ENCODE measurements at regions not wholly inside any gene's neighbourhood (a gene's known extent, or its start where the extent isn't known, plus 50 kb on each side); places are given as distances from the start of the nearest gene placed in this dataset.

- intact Hi-C loops (cut with micrococcal nuclease), result no loop called here
- no peaks in the 10 kb centered on the region for H3K4me1 Mint-ChIP-seq
- no peak overlapping the region for H3K4me3 Mint-ChIP-seq
- WGBS (ENCODE audit: insufficient coverage), result 92% methylated on average over 2 of the region's 4 CpGs
- Histone ChIP-seq H2AFZ (ENCODE audit: insufficient read depth, low read depth, low read length, poor library complexity, severe bottlenecking) (no peak overlapping the region), H3K4me2 (replicated peaks; ENCODE audit: low read depth, low read length, poor library complexity, severe bottlenecking) (no peak overlapping the region), H3K4me1 (ENCODE audit: control insufficient read depth in 2 of 2, insufficient read depth in 2 of 2, low read length in 2 of 2) (no peaks in the 10 kb centered on the region), H3K9ac (ENCODE audit: low read length) (no peak overlapping the region), H3K9me3 (ENCODE audit: control extremely low read depth in 1 of 3, control insufficient read depth in 2 of 3, insufficient read depth in 1 of 3, low read length in 2 of 3) (no peaks in the 10 kb centered on the region), H3K4me3 (ENCODE audit: control extremely low read depth in 1 of 5, extremely low read depth in 1 of 5, insufficient read depth in 1 of 5, low read depth in 2 of 5, low read length in 4 of 5) (no peak overlapping the region), H4K20me1 (ENCODE audit: control insufficient read depth, insufficient read depth, low read length, poor library complexity, severe bottlenecking) (no peaks in the 10 kb centered on the region), H3K27ac (ENCODE audit: low read length in 2 of 2) (no peak overlapping the region), H3K36me3 (replicated peaks in 1 of 2; ENCODE audit: control extremely low read depth in 1 of 2, control insufficient read depth in 1 of 2, extremely low read depth in 1 of 2, insufficient read depth in 2 of 2, low read length in 1 of 2) (no peaks in the 10 kb centered on the region), H3K27me3 (replicated peaks in 1 of 4; ENCODE audit: control extremely low read depth in 1 of 4, control insufficient read depth in 3 of 4, insufficient read depth in 4 of 4, low read length in 3 of 4) (peaks cover 0 to 4% (median 0%) of the 10 kb centered on the region in 4 experiments), H3K79me2 (ENCODE audit: control insufficient read depth, insufficient read depth, low read length) (no peaks in the 10 kb centered on the region)
- no peak overlapping the region for H3K27ac Mint-ChIP-seq
- ChIA-PET POLR2A (no interaction called here), CTCF (no interaction called here)
- H3K27me3 Mint-ChIP-seq, result peaks cover 7% of the 10 kb centered on the region
- TF ChIP-seq EZH2 (IDR thresholded peaks at IDR 0.05; ENCODE audit: borderline replicate concordance, insufficient read depth, low read depth, low read length, poor library complexity, severe bottlenecking) (no peak), CTCF (IDR thresholded peaks at IDR 0.05) (no peak)
- ATAC-seq (ENCODE audit: low read depth) (no peak), DNase-seq (no peak)
- H3K9me3 Mint-ChIP-seq (ENCODE audit: insufficient read depth), result no peaks in the 10 kb centered on the region
Measured at GRCh38 chrX:12042615-12043014, 95.7 kb upstream of the FRMPD4 start.

- WGBS (ENCODE audit: insufficient coverage), result no CpG with 5 or more reads among the region's 1 CpG
- Histone ChIP-seq H3K27me3 (replicated peaks in 1 of 4; ENCODE audit: control extremely low read depth in 1 of 4, control insufficient read depth in 3 of 4, insufficient read depth in 4 of 4, low read length in 3 of 4) (no peaks in the 10 kb centered on the region), H3K4me1 (ENCODE audit: control insufficient read depth in 2 of 2, insufficient read depth in 2 of 2, low read length in 2 of 2) (no peaks in the 10 kb centered on the region), H3K27ac (ENCODE audit: low read length in 2 of 2) (no peak overlapping the region), H3K79me2 (ENCODE audit: control insufficient read depth, insufficient read depth, low read length) (no peaks in the 10 kb centered on the region), H2AFZ (ENCODE audit: insufficient read depth, low read depth, low read length, poor library complexity, severe bottlenecking) (no peak overlapping the region), H3K9me3 (ENCODE audit: control extremely low read depth in 1 of 3, control insufficient read depth in 2 of 3, insufficient read depth in 1 of 3, low read length in 2 of 3) (no peaks in the 10 kb centered on the region), H3K4me2 (replicated peaks; ENCODE audit: low read depth, low read length, poor library complexity, severe bottlenecking) (no peak overlapping the region), H4K20me1 (ENCODE audit: control insufficient read depth, insufficient read depth, low read length, poor library complexity, severe bottlenecking) (no peaks in the 10 kb centered on the region), H3K36me3 (replicated peaks in 1 of 2; ENCODE audit: control extremely low read depth in 1 of 2, control insufficient read depth in 1 of 2, extremely low read depth in 1 of 2, insufficient read depth in 2 of 2, low read length in 1 of 2) (no peaks in the 10 kb centered on the region), H3K4me3 (ENCODE audit: control extremely low read depth in 1 of 5, extremely low read depth in 1 of 5, insufficient read depth in 1 of 5, low read depth in 2 of 5, low read length in 4 of 5) (no peak overlapping the region), H3K9ac (ENCODE audit: low read length) (no peak overlapping the region)
- Mint-ChIP-seq H3K27me3 (peaks cover 2% of the 10 kb centered on the region), H3K9me3 (ENCODE audit: insufficient read depth) (no peaks in the 10 kb centered on the region), H3K4me1 (no peaks in the 10 kb centered on the region), H3K27ac (no peak overlapping the region), H3K4me3 (no peak overlapping the region)
- ChIA-PET POLR2A (no interaction called here), CTCF (no interaction called here)
- ATAC-seq (ENCODE audit: low read depth), result no peak
- DNase-seq, result no peak
- TF ChIP-seq EZH2 (IDR thresholded peaks at IDR 0.05; ENCODE audit: borderline replicate concordance, insufficient read depth, low read depth, low read length, poor library complexity, severe bottlenecking) (no peak), CTCF (IDR thresholded peaks at IDR 0.05) (no peak)
- intact Hi-C loops (cut with micrococcal nuclease), result no loop called here
Measured at GRCh38 chrX:12052109-12052508, 86.2 kb upstream of the FRMPD4 start.
